ENCODE measurements at regions not wholly inside any gene's neighbourhood (a gene's known extent, or its start where the extent isn't known, plus 50 kb on each side); places are given as distances from the start of the nearest gene placed in this dataset.

DNA sequence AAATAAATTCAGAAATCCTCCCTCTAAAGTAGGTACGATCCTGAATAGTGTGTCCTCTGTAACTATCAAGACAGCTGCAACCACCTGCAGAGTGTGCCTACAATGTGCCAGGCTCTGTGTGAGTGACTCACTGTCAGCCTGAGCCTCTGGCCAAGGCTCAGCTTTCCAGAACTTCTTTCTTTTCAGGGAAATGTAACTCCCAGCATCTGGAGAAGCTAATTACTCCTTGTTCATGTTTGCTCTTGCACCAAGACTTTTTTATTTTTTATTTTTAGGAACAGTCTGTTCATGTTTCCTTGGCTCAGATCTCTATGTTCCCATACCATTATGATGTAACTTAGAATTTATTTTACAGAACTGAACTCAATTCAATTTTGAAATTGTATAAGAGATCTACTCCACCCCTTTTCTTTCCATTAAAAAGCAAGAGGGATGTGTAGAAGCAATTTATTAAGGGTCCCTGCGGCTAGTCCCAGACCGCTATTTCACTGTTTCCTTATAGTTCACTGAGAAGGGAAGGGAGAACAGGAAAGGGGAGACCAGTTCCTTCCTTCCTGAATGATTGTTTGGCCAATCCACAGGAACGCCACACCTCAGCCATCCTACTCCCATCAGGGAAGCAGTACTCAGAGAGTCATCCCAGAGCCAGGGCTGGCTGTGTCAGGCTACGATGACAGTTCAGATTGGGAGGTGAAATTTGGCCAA, 112.4 kb upstream of the ZNF648 start:
- DNase-seq (peak in 1 of 2 donors; percentile 62), ATAC-seq (ENCODE audit: low FRiP score in 2 of 2) (peak; percentile 12 to 32)
- Histone ChIP-seq H3K36me3 (no peaks in the 10 kb centered on the region), H3K4me1 (peaks cover 25 to 43% (median 35%) of the 10 kb centered on the region in 4 donors), H3K9me3 (no peaks in the 10 kb centered on the region), H3K4me3 (no peak overlapping the region), H3K27me3 (no peaks in the 10 kb centered on the region), H3K27ac (peak overlapping the region; percentile 51 to 78 (median 66))
- peak in 2 of 4 donors; percentile 38 to 60 for TF ChIP-seq EP300 (IDR thresholded peaks at IDR 0.05)
- peak in 1 of 4 donors; percentile 4 for TF ChIP-seq POLR2A (IDR thresholded peaks at IDR 0.05)
- TF ChIP-seq POLR2AphosphoS5 (IDR thresholded peaks at IDR 0.05) = peak in 1 of 2 donors; percentile 54
- TF ChIP-seq CTCF (IDR thresholded peaks at IDR 0.05) = no peak
- WGBS, 2 donors = 54 to 64% methylated on average over 5 of the region's 5 CpGs

GRCh38 chr1:182172699-182173098, 111.2 kb upstream of the ZNF648 start:
- DNase-seq (no peak), ATAC-seq (ENCODE audit: low FRiP score in 2 of 2) (no peak)
- TF ChIP-seq POLR2A (IDR thresholded peaks at IDR 0.05) (no peak), POLR2AphosphoS5 (IDR thresholded peaks at IDR 0.05) (no peak), EP300 (IDR thresholded peaks at IDR 0.05) (no peak), CTCF (IDR thresholded peaks at IDR 0.05) (no peak)
- H3K4me1 ChIP-seq = peaks cover 25 to 43% (median 35%) of the 10 kb centered on the region in 4 donors
- peak overlapping the region in 3 of 4 donors; percentile 1 to 67 (median 8) for H3K27ac ChIP-seq
- no peaks in the 10 kb centered on the region for H3K36me3 ChIP-seq
- no peaks in the 10 kb centered on the region for H3K27me3 ChIP-seq
- no peak overlapping the region for H3K4me3 ChIP-seq
- H3K9me3 ChIP-seq = no peaks in the 10 kb centered on the region

- no peaks in the 10 kb centered on the region for H3K36me3 ChIP-seq
- no peaks in the 10 kb centered on the region for H3K9me3 ChIP-seq
- peak in 1 of 4 donors; percentile 30 for TF ChIP-seq POLR2A (IDR thresholded peaks at IDR 0.05)
- no peak for TF ChIP-seq CTCF (IDR thresholded peaks at IDR 0.05)
- peak in 1 of 4 donors; percentile 71 for TF ChIP-seq EP300 (IDR thresholded peaks at IDR 0.05)
- TF ChIP-seq POLR2AphosphoS5 (IDR thresholded peaks at IDR 0.05) = peak; percentile 37 to 64
- 28 to 44% methylated on average over 7 of the region's 7 CpGs for WGBS, 2 donors
- DNase-seq (peak in 1 of 2 donors; percentile 51), ATAC-seq (ENCODE audit: low FRiP score in 2 of 2) (peak; percentile 64 to 69)
- peak overlapping the region; percentile 66 to 74 (median 68) for H3K27ac ChIP-seq
- peaks cover 25 to 42% (median 35%) of the 10 kb centered on the region in 4 donors for H3K4me1 ChIP-seq
- no peak overlapping the region for H3K4me3 ChIP-seq
- H3K27me3 ChIP-seq = no peaks in the 10 kb centered on the region
Observed at GRCh38 chr1:182170891-182171461, 109.5 kb upstream of the ZNF648 start.

DNA sequence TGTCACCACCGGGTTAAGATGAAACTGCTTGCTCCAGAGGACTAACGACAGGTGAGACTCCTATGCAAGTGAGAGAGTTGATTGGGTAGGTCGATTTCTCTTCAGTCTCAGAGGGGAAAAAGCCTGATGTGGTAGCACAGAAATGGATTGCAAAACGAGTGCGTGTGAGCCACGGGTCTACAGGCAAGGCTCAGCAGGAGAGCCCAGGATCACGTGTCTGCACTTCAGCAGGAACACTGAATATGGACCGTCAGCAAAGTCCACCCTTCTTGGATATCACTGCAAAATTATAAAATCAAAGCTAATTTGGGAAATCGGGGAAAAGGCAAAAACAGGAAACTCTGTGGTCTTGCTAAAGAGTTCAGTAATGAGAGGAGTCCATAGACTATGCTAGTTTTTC, 107.7 kb upstream of the ZNF648 start:
- ATAC-seq (ENCODE audit: low FRiP score in 2 of 2) (peak in 1 of 2 donors; percentile 48), DNase-seq (peak in 1 of 2 donors; percentile 84)
- H3K27me3 ChIP-seq = no peaks in the 10 kb centered on the region
- no peaks in the 10 kb centered on the region for H3K36me3 ChIP-seq
- 47 to 60% methylated on average over 9 of the region's 9 CpGs for WGBS, 2 donors
- TF ChIP-seq EP300 (IDR thresholded peaks at IDR 0.05) = peak in 1 of 4 donors; percentile 34
- TF ChIP-seq POLR2A (IDR thresholded peaks at IDR 0.05) = peak in 1 of 4 donors; percentile 43
- no peak for TF ChIP-seq CTCF (IDR thresholded peaks at IDR 0.05)
- H3K27ac ChIP-seq = peak overlapping the region in 2 of 4 donors; percentile 56 to 66
- H3K4me1 ChIP-seq = peaks cover 16 to 35% (median 23%) of the 10 kb centered on the region in 4 donors
- H3K9me3 ChIP-seq = no peaks in the 10 kb centered on the region
- H3K4me3 ChIP-seq = no peak overlapping the region

Measured in upper lobe of left lung (tissue), 6 donors.